HEK293 (cell line): ENCODE measurements at regions not wholly inside any gene's neighbourhood (a gene's known extent, or its start where the extent isn't known, plus 50 kb on each side); places are given as distances from the start of the nearest gene placed in this dataset.

ENCODE experiments used
- BCL11B ChIP-seq: fragments of 450-650 bp; formaldehyde crosslinking; IDR thresholded peaks from 2 replicates; pipeline ENCODE4 v1.5.1; 2016; ENCODE audit warnings: low read depth, missing biosample characterization, missing genetic modification characterization
- KLF1 ChIP-seq: fragments of 450-650 bp; formaldehyde crosslinking; IDR thresholded peaks from 2 replicates; pipeline ENCODE4 v1.5.1; 2016; ENCODE audit warnings: missing biosample characterization, missing genetic modification characterization
- KLF8 ChIP-seq: fragments of 450-650 bp; formaldehyde crosslinking; IDR thresholded peaks from 2 replicates; pipeline ENCODE4 v1.5.1; 2016; ENCODE audit warnings: missing biosample characterization, missing genetic modification characterization
- OVOL3 ChIP-seq: fragments of 450-650 bp; formaldehyde crosslinking; IDR thresholded peaks from 2 replicates; pipeline ENCODE4 v1.5.1; 2016; ENCODE audit warnings: missing biosample characterization, missing genetic modification characterization
- SP2 ChIP-seq: fragments of 450-650 bp; formaldehyde crosslinking; IDR thresholded peaks from 2 replicates; pipeline ENCODE4 v1.5.1; 2016; ENCODE audit warnings: missing biosample characterization, missing genetic modification characterization
- YY2 ChIP-seq: fragments of 450-650 bp; formaldehyde crosslinking; IDR thresholded peaks from 2 replicates; pipeline ENCODE4 v1.5.1; 2016; ENCODE audit warnings: missing biosample characterization, missing genetic modification characterization
- ZBTB20 ChIP-seq: fragments of 450-650 bp; formaldehyde crosslinking; IDR thresholded peaks from 2 replicates; pipeline ENCODE4 v1.5.1; 2016; ENCODE audit warnings: missing biosample characterization, missing genetic modification characterization
- ZFP37 ChIP-seq: fragments of 450-650 bp; formaldehyde crosslinking; IDR thresholded peaks from 2 replicates; pipeline ENCODE4 v1.5.1; 2016; ENCODE audit warnings: missing biosample characterization, missing genetic modification characterization
- ZIC2 ChIP-seq: fragments of 450-650 bp; formaldehyde crosslinking; IDR thresholded peaks from 2 replicates; pipeline ENCODE4 v1.5.1; 2016; ENCODE audit warnings: missing biosample characterization, missing genetic modification characterization
- ZNF521 ChIP-seq: fragments of 450-650 bp; formaldehyde crosslinking; IDR thresholded peaks from 2 replicates; pipeline ENCODE4 v1.5.1; 2017; ENCODE audit warnings: missing biosample characterization, mild to moderate bottlenecking, missing genetic modification characterization
- ZNF544 ChIP-seq: fragments of 450-650 bp; formaldehyde crosslinking; IDR thresholded peaks from 2 replicates; pipeline ENCODE4 v1.5.0; 2017; ENCODE audit warnings: missing biosample characterization, missing genetic modification characterization
- ZNF600 ChIP-seq: fragments of 450-650 bp; formaldehyde crosslinking; IDR thresholded peaks from 2 replicates; pipeline ENCODE4 v1.5.1; 2016; ENCODE audit warnings: missing biosample characterization, missing genetic modification characterization
- ZNF623 ChIP-seq: fragments of 450-650 bp; formaldehyde crosslinking; IDR thresholded peaks from 2 replicates; pipeline ENCODE4 v1.5.1; 2016; ENCODE audit warnings: missing biosample characterization, missing genetic modification characterization
- ZNF658 ChIP-seq: fragments of 450-650 bp; formaldehyde crosslinking; IDR thresholded peaks from 2 replicates; pipeline ENCODE4; 2016; ENCODE audit warnings: missing biosample characterization, missing genetic modification characterization
- ZNF768 ChIP-seq: fragments of 450-650 bp; formaldehyde crosslinking; IDR thresholded peaks from 2 replicates; pipeline ENCODE4 v1.5.1; 2018; ENCODE audit warnings: missing biosample characterization, mild to moderate bottlenecking, missing genetic modification characterization
- ZNF791 ChIP-seq: fragments of 450-650 bp; formaldehyde crosslinking; IDR thresholded peaks from 2 replicates; pipeline ENCODE4 v1.5.1; 2016; ENCODE audit warnings: missing biosample characterization, missing genetic modification characterization
- TF ChIP-seq, protein P1 (sequence below): fragments of 450-650 bp; formaldehyde crosslinking; conservative IDR thresholded peaks from 2 replicates; pipeline ENCODE4 v1.5.1; 2016; ENCODE audit warnings: low read depth, missing biosample characterization, missing genetic modification characterization
- TF ChIP-seq, protein P2 (sequence below): fragments of 450-650 bp; formaldehyde crosslinking; IDR thresholded peaks from 2 replicates; pipeline ENCODE4 v1.5.1; 2016; ENCODE audit warnings: missing biosample characterization, missing genetic modification characterization
- TF ChIP-seq, protein P3 (sequence below): fragments of 450-650 bp; formaldehyde crosslinking; IDR thresholded peaks from 2 replicates; pipeline ENCODE4 v1.5.1; 2016; ENCODE audit warnings: missing biosample characterization, missing genetic modification characterization
- TF ChIP-seq, protein P4 (sequence below): fragments of 450-650 bp; formaldehyde crosslinking; IDR thresholded peaks from 2 replicates; pipeline ENCODE4 v1.5.1; 2017; ENCODE audit warnings: missing biosample characterization, missing genetic modification characterization
- TF ChIP-seq, protein P5 (sequence below): fragments of 450-650 bp; formaldehyde crosslinking; optimal IDR thresholded peaks from 2 replicates; pipeline ENCODE3; 2016; ENCODE audit warnings: missing biosample characterization, mild to moderate bottlenecking, missing genetic modification characterization
- TF ChIP-seq, protein P6 (sequence below): fragments of 450-650 bp; formaldehyde crosslinking; IDR thresholded peaks from 2 replicates; pipeline ENCODE4 v1.5.1; 2016; ENCODE audit warnings: missing biosample characterization, missing genetic modification characterization
- TF ChIP-seq, protein P7 (sequence below): sonication (generic); formaldehyde crosslinking; IDR thresholded peaks from 2 replicates; pipeline ENCODE4 v1.8.1; 2022; ENCODE audit warnings: mild to moderate bottlenecking, moderate library complexity, missing genetic modification reagents

DNA sequence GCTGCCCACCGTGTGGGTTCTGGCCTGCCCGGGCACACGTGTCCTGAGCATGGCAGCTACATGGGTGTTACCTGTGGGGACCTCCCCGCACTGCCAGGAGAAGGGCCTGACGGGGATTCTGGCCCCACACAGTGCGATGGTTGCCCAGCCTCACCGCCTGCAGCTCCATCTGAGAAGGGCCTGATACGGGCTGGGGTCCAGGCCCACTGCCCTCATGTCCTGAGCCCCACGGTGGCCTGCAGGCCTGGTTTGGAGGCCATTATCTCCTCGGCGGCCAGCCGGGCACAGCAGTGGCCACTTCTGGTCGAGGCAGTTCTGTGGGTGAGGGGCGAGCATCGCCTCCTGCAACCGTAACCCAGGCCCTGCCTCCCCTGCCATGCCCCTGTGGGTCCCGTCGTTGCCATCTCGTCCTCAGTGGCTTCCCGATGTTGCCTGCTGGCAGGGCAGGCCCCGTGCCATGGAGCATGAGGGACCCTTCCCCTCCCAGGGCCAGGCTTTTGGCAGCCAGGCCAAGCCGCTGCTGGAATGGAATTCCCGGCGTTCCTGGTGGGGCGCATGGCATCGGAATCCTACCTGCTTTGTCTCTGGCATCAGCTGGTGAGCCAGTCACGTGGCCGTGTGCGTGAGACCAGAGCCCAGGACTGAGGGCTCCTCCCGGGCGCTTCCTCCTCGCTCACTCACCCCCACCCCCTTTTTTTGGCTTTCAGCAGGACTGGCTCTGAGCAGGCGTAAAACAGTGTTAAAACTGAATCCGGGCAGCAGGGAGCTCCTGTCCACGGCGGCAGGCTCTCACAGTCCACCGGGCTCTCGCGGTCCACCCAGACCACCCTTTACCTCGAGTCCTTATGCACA is 71.9 kb upstream of the PPARA start (continued):
- TF ChIP-seq, protein P1, sequence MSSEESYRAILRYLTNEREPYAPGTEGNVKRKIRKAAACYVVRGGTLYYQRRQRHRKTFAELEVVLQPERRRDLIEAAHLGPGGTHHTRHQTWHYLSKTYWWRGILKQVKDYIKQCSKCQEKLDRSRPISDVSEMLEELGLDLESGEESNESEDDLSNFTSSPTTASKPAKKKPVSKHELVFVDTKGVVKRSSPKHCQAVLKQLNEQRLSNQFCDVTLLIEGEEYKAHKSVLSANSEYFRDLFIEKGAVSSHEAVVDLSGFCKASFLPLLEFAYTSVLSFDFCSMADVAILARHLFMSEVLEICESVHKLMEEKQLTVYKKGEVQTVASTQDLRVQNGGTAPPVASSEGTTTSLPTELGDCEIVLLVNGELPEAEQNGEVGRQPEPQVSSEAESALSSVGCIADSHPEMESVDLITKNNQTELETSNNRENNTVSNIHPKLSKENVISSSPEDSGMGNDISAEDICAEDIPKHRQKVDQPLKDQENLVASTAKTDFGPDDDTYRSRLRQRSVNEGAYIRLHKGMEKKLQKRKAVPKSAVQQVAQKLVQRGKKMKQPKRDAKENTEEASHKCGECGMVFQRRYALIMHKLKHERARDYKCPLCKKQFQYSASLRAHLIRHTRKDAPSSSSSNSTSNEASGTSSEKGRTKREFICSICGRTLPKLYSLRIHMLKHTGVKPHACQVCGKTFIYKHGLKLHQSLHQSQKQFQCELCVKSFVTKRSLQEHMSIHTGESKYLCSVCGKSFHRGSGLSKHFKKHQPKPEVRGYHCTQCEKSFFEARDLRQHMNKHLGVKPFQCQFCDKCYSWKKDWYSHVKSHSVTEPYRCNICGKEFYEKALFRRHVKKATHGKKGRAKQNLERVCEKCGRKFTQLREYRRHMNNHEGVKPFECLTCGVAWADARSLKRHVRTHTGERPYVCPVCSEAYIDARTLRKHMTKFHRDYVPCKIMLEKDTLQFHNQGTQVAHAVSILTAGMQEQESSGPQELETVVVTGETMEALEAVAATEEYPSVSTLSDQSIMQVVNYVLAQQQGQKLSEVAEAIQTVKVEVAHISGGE (tag by site-specific recombination) = no peak; the same call in 1 of the 2 replicates
- TF ChIP-seq BCL11B (tag by site-specific recombination) (peak; percentile 43; the same call in 1 of the 2 replicates), SP2 (tag by site-specific recombination) (no peak), ZNF791 (tag by site-specific recombination) (no peak), OVOL3 (tag by site-specific recombination) (no peak), ZNF600 (tag by site-specific recombination) (0 out of 2 replicates have a peak, but pooled peaks have one; percentile 18), KLF1 (tag by site-specific recombination) (peak; percentile 75; the same call in 1 of the 2 replicates), YY2 (peak; percentile 77), ZIC2 (peak; percentile 85), ZNF623 (tag by site-specific recombination) (no peak), ZNF521 (tag by site-specific recombination) (no peak), ZFP37 (peak; percentile 82), ZNF768 (tag by site-specific recombination) (no peak), ZNF544 (no peak), KLF8 (tag by site-specific recombination) (peak; percentile 84), ZBTB20 (tag by site-specific recombination) (peak; percentile 96), ZNF658 (no peak)
- TF ChIP-seq, protein P2, sequence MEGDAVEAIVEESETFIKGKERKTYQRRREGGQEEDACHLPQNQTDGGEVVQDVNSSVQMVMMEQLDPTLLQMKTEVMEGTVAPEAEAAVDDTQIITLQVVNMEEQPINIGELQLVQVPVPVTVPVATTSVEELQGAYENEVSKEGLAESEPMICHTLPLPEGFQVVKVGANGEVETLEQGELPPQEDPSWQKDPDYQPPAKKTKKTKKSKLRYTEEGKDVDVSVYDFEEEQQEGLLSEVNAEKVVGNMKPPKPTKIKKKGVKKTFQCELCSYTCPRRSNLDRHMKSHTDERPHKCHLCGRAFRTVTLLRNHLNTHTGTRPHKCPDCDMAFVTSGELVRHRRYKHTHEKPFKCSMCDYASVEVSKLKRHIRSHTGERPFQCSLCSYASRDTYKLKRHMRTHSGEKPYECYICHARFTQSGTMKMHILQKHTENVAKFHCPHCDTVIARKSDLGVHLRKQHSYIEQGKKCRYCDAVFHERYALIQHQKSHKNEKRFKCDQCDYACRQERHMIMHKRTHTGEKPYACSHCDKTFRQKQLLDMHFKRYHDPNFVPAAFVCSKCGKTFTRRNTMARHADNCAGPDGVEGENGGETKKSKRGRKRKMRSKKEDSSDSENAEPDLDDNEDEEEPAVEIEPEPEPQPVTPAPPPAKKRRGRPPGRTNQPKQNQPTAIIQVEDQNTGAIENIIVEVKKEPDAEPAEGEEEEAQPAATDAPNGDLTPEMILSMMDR (tag by site-specific recombination) = 0 out of 2 replicates have a peak, but pooled peaks have one; percentile 6
- TF ChIP-seq, protein P3, sequence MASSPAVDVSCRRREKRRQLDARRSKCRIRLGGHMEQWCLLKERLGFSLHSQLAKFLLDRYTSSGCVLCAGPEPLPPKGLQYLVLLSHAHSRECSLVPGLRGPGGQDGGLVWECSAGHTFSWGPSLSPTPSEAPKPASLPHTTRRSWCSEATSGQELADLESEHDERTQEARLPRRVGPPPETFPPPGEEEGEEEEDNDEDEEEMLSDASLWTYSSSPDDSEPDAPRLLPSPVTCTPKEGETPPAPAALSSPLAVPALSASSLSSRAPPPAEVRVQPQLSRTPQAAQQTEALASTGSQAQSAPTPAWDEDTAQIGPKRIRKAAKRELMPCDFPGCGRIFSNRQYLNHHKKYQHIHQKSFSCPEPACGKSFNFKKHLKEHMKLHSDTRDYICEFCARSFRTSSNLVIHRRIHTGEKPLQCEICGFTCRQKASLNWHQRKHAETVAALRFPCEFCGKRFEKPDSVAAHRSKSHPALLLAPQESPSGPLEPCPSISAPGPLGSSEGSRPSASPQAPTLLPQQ (tag by site-specific recombination) = peak; percentile 98
- TF ChIP-seq, protein P4, sequence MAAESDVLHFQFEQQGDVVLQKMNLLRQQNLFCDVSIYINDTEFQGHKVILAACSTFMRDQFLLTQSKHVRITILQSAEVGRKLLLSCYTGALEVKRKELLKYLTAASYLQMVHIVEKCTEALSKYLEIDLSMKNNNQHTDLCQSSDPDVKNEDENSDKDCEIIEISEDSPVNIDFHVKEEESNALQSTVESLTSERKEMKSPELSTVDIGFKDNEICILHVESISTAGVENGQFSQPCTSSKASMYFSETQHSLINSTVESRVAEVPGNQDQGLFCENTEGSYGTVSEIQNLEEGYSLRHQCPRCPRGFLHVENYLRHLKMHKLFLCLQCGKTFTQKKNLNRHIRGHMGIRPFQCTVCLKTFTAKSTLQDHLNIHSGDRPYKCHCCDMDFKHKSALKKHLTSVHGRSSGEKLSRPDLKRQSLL (tag by site-specific recombination) = peak; percentile 71
- TF ChIP-seq, protein P5, sequence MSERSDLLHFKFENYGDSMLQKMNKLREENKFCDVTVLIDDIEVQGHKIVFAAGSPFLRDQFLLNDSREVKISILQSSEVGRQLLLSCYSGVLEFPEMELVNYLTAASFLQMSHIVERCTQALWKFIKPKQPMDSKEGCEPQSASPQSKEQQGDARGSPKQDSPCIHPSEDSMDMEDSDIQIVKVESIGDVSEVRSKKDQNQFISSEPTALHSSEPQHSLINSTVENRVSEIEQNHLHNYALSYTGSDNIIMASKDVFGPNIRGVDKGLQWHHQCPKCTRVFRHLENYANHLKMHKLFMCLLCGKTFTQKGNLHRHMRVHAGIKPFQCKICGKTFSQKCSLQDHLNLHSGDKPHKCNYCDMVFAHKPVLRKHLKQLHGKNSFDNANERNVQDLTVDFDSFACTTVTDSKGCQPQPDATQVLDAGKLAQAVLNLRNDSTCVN = peak; percentile 35
- TF ChIP-seq, protein P6, sequence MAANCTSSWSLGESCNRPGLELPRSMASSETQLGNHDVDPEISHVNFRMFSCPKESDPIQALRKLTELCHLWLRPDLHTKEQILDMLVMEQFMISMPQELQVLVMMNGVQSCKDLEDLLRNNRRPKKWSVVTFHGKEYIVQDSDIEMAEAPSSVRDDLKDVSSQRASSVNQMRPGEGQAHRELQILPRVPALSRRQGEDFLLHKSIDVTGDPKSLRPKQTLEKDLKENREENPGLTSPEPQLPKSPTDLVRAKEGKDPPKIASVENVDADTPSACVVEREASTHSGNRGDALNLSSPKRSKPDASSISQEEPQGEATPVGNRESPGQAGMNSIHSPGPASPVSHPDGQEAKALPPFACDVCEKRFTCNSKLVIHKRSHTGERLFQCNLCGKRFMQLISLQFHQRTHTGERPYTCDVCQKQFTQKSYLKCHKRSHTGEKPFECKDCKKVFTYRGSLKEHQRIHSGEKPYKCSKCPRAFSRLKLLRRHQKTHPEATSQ (tag by site-specific recombination) = no peak
- TF ChIP-seq, protein P7, sequence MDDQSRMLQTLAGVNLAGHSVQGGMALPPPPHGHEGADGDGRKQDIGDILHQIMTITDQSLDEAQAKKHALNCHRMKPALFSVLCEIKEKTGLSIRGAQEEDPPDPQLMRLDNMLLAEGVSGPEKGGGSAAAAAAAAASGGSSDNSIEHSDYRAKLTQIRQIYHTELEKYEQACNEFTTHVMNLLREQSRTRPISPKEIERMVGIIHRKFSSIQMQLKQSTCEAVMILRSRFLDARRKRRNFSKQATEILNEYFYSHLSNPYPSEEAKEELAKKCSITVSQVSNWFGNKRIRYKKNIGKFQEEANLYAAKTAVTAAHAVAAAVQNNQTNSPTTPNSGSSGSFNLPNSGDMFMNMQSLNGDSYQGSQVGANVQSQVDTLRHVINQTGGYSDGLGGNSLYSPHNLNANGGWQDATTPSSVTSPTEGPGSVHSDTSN (CRISPR knock-in tag) = peak; percentile 55; the same call in 1 of the 2 replicates
